ENCODE measurements at regions not wholly inside any gene's neighbourhood (a gene's known extent, or its start where the extent isn't known, plus 50 kb on each side); places are given as distances from the start of the nearest gene placed in this dataset.

DNA sequence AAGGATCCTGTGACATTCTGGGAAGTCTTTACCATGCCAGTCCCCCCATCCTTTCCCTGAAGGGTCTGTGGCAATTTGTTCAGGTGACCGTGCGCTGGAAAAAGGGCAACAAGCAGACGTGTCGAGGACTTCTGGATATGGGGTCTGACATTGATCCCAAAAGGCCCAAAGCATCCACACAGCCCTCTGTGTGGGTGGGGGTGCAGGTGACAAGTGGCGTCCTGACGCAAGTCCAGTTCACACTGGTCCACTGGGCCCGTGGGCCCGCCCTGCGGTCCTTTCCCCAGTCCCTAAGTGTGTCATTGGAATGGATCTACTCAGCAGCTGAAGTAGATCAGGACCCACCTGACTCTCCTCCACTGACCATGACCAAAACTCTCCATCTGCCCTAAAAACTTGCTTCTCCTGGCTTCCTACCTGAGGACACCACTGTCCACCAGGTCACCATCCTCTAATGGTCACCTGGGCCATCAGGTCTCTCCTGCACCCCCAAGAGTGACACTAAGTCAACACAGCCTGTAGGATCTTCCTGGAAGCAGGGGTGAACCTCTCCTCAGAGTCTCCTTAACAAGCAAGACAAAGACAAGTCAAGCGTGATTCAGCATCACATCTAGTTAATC, 85.6 kb upstream of the SLC66A3 start:
- H3K4me3 ChIP-seq (ENCODE audit: low read depth, low read length), result no peak overlapping the region
- DNase-seq (ENCODE audit: low read depth), result no peak
- TF ChIP-seq MYC (IDR thresholded peaks at IDR 0.05; ENCODE audit: low read depth, low read length), result no peak
- TF ChIP-seq, protein P1, sequence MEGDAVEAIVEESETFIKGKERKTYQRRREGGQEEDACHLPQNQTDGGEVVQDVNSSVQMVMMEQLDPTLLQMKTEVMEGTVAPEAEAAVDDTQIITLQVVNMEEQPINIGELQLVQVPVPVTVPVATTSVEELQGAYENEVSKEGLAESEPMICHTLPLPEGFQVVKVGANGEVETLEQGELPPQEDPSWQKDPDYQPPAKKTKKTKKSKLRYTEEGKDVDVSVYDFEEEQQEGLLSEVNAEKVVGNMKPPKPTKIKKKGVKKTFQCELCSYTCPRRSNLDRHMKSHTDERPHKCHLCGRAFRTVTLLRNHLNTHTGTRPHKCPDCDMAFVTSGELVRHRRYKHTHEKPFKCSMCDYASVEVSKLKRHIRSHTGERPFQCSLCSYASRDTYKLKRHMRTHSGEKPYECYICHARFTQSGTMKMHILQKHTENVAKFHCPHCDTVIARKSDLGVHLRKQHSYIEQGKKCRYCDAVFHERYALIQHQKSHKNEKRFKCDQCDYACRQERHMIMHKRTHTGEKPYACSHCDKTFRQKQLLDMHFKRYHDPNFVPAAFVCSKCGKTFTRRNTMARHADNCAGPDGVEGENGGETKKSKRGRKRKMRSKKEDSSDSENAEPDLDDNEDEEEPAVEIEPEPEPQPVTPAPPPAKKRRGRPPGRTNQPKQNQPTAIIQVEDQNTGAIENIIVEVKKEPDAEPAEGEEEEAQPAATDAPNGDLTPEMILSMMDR (IDR thresholded peaks at IDR 0.05; ENCODE audit: low read depth, low read length), result no peak
- TF ChIP-seq, protein P2, sequence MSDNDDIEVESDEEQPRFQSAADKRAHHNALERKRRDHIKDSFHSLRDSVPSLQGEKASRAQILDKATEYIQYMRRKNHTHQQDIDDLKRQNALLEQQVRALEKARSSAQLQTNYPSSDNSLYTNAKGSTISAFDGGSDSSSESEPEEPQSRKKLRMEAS (IDR thresholded peaks at IDR 0.05; ENCODE audit: low read depth, low read length), result no peak
- TF ChIP-seq POLR2A (IDR thresholded peaks at IDR 0.05; ENCODE audit: extremely low read depth, insufficient read length), result no peak

DNA sequence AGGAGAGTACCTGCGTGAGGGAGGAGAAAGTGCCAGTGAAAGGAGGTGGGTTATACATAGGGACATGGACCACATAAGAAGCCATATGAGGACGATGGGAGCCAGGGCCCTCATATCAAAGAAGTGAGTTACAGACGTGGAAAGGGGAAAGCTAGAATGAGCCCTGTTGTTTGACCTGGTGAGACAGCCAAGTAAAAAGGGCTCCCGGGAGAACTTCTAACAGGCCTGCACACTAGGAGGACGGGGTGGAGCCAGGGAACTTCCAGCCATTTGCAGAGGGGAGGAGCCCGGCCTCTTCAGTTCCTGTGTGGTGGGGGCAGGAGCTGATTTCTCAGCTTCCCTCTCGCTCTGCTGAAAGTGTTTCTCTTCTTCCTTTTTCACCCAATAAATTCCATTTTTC, 84.1 kb upstream of the SLC66A3 start:
- H3K4me3 ChIP-seq (ENCODE audit: low read depth, low read length), result no peak overlapping the region
- TF ChIP-seq POLR2A (IDR thresholded peaks at IDR 0.05; ENCODE audit: extremely low read depth, insufficient read length), result no peak
- peak; percentile 54 for DNase-seq (ENCODE audit: low read depth)

DNA sequence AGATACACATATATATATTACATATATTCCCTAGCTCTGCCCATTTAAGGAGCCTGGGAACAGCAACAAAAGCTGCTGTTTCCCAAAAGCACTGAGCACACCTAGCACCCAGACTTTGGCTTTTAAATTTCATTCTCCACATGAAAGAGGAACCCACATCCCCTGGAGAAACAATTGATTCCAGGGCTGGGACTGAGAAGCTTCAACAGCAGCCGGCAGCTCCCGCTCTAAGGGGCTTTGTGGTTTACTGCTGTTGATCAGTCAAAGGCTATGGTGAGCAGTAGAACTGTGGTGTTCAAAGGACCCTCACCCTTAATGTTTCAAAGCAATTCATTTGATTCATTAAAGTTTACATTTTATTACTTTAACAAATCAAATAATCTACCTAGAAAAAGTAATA, 83.3 kb upstream of the SLC66A3 start:
- TF ChIP-seq MYC (IDR thresholded peaks at IDR 0.05; ENCODE audit: low read depth, low read length) (no peak), POLR2A (IDR thresholded peaks at IDR 0.05; ENCODE audit: extremely low read depth, insufficient read length) (no peak)
- TF ChIP-seq, protein P1 (IDR thresholded peaks at IDR 0.05; ENCODE audit: low read depth, low read length), result no peak
- TF ChIP-seq, protein P2 (IDR thresholded peaks at IDR 0.05; ENCODE audit: low read depth, low read length), result no peak
- H3K4me3 ChIP-seq (ENCODE audit: low read depth, low read length), result no peak overlapping the region
- DNase-seq (ENCODE audit: low read depth), result no peak

DNA sequence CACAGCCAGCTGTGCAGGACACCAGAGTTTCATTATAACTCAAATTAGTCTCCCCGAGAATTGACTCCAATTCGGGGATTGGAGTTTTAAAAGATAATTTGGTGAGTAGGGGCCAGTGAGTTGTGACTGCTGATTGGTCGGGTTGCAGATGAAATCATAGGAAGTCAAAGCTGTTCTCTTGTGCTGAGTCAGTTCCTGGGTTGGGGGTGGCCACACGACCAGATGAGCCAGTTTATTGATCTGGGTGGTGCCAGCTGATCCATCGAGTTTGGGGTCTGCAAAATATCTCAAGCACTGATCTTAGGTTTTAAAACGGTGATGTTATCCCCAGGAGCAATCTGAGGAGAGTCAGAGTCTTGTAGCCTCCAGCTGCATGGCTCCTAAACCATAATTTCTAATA, 82.7 kb upstream of the SLC66A3 start:
- no peak for DNase-seq (ENCODE audit: low read depth)
- no peak for TF ChIP-seq MYC (IDR thresholded peaks at IDR 0.05; ENCODE audit: low read depth, low read length)
- no peak for TF ChIP-seq POLR2A (IDR thresholded peaks at IDR 0.05; ENCODE audit: extremely low read depth, insufficient read length)
- TF ChIP-seq, protein P1 (IDR thresholded peaks at IDR 0.05; ENCODE audit: low read depth, low read length), result no peak
- TF ChIP-seq, protein P2 (IDR thresholded peaks at IDR 0.05; ENCODE audit: low read depth, low read length), result no peak
- H3K4me3 ChIP-seq (ENCODE audit: low read depth, low read length), result no peak overlapping the region

DNA sequence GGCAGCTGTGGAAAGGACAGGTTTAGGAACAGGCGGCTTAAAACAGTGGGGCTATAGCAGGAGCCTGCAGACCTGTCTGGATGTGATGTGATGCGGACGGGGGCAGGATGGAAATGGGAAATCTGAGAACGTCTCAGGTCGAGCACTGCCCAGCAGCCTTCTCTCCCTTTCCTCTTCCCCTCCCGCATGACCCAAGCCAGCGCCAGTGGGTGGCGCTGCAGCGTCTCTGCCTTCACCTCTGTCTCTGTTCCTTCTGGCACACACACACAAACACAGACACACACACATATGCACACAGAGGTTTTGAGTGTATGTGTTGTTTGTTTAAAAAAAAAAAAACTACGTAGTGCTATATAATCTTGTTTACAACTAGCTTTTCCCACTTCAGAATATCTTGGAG, 82.0 kb upstream of the SLC66A3 start:
- no peak for TF ChIP-seq MYC (IDR thresholded peaks at IDR 0.05; ENCODE audit: low read depth, low read length)
- TF ChIP-seq, protein P1 (IDR thresholded peaks at IDR 0.05; ENCODE audit: low read depth, low read length), result peak; percentile 71
- no peak overlapping the region for H3K4me3 ChIP-seq (ENCODE audit: low read depth, low read length)
- DNase-seq (ENCODE audit: low read depth), result peak; percentile 56

DNA sequence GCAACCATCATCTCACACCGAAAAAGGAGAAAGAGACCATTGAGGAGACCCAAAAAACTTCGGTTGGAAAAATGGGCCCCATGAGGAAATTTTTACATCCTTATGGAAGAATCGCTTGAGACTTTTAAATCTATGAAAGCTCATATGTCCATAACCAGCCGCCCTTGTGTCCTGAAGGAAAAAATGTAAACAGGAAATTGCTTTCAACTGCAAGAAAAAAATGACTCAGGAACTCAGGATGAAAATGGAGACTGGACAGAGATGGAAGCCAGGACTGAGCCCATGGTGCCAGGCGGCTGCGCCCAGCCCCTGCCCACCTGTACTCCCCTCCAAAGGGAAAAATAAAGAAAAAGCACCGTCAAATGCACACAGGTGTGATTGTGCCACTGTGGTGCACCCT, 81.5 kb upstream of the SLC66A3 start:
- no peak for TF ChIP-seq POLR2A (IDR thresholded peaks at IDR 0.05; ENCODE audit: extremely low read depth, insufficient read length)
- TF ChIP-seq, protein P2 (IDR thresholded peaks at IDR 0.05; ENCODE audit: low read depth, low read length), result no peak
- no peak for TF ChIP-seq MYC (IDR thresholded peaks at IDR 0.05; ENCODE audit: low read depth, low read length)
- TF ChIP-seq, protein P1 (IDR thresholded peaks at IDR 0.05; ENCODE audit: low read depth, low read length), result no peak
- no peak for DNase-seq (ENCODE audit: low read depth)
- H3K4me3 ChIP-seq (ENCODE audit: low read depth, low read length), result no peak overlapping the region

Data from NB4 (cell line).